ENCODE measurements at regions not wholly inside any gene's neighbourhood (a gene's known extent, or its start where the extent isn't known, plus 50 kb on each side); places are given as distances from the start of the nearest gene placed in this dataset.

GRCh38 chr10:10796774-10797415, 220.8 kb upstream of the CELF2 start:
- DNase-seq: no peak

- DNase-seq: no peak
Measured at GRCh38 chr10:10797513-10797912, 220.2 kb upstream of the CELF2 start.

- no peak for DNase-seq
Measured at GRCh38 chr10:10798102-10798863, 219.4 kb upstream of the CELF2 start.

- DNase-seq: no peak
Measured at GRCh38 chr10:10798864-10799192, 218.8 kb upstream of the CELF2 start.

- no peak for DNase-seq
Measured at GRCh38 chr10:10800961-10801360, 216.7 kb upstream of the CELF2 start.

GRCh38 chr10:10803278-10803677, 214.4 kb upstream of the CELF2 start:
- DNase-seq: no peak

GRCh38 chr10:10804061-10804460, 213.6 kb upstream of the CELF2 start:
- DNase-seq: no peak

- no peak for DNase-seq
Measured at GRCh38 chr10:10804998-10805740, 212.5 kb upstream of the CELF2 start.

- DNase-seq: no peak
Measured at GRCh38 chr10:10807106-10807505, 210.6 kb upstream of the CELF2 start.

GRCh38 chr10:10811562-10811961, 206.1 kb upstream of the CELF2 start:
- no peak for DNase-seq

- DNase-seq: no peak
Measured at GRCh38 chr10:10813656-10814055, 204.0 kb upstream of the CELF2 start.

- DNase-seq: no peak
Measured at GRCh38 chr10:10814069-10814468, 203.6 kb upstream of the CELF2 start.

GRCh38 chr10:10816447-10816846, 201.2 kb upstream of the CELF2 start:
- DNase-seq: no peak

- DNase-seq: no peak
Measured at GRCh38 chr10:10817609-10818008, 200.1 kb upstream of the CELF2 start.

- no peak for DNase-seq
Measured at GRCh38 chr10:10818082-10818481, 199.6 kb upstream of the CELF2 start.

- DNase-seq: no peak
Measured at GRCh38 chr10:10819206-10819856, 198.3 kb upstream of the CELF2 start.

GRCh38 chr10:10821926-10822325, 195.7 kb upstream of the CELF2 start:
- DNase-seq: no peak

- DNase-seq: no peak
Measured at GRCh38 chr10:10824591-10825148, 193.0 kb upstream of the CELF2 start.

- no peak for DNase-seq
Measured at GRCh38 chr10:10826125-10826524, 191.5 kb upstream of the CELF2 start.

GRCh38 chr10:10828623-10829022, 189.0 kb upstream of the CELF2 start:
- no peak for DNase-seq

- DNase-seq: no peak
Measured at GRCh38 chr10:10829576-10829975, 188.1 kb upstream of the CELF2 start.

- no peak for DNase-seq
Measured at GRCh38 chr10:10830293-10830986, 187.2 kb upstream of the CELF2 start.

- no peak for DNase-seq
Measured at GRCh38 chr10:10831085-10831484, 186.6 kb upstream of the CELF2 start.

Data from NCI-H526 (cell line).